ENCODE measurements at regions not wholly inside any gene's neighbourhood (a gene's known extent, or its start where the extent isn't known, plus 50 kb on each side); places are given as distances from the start of the nearest gene placed in this dataset.
"Not testable (repeated sequence)": the region's sequence is repeated elsewhere in the genome, so short reads cannot be mapped to it uniquely, and the experiment has no call there.

GRCh38 chr18:67455890-67456501 lies 60.5 kb downstream of the DSEL start:
- DNase-seq, result no peak
- H3K27ac ChIP-seq (ENCODE audit: low read length), result no peak overlapping the region
- H3K27me3 ChIP-seq (ENCODE audit: control insufficient read depth, insufficient read depth, low read length), result no peaks in the 10 kb centered on the region
- H3K4me1 ChIP-seq (ENCODE audit: control insufficient read depth, insufficient read depth, low read length), result no peaks in the 10 kb centered on the region
- H3K36me3 ChIP-seq (ENCODE audit: control insufficient read depth, insufficient read depth, low read length), result no peaks in the 10 kb centered on the region
- no CpG with 5 or more reads among the region's 6 CpGs for WGBS (ENCODE audit: insufficient coverage)
- no peaks in the 10 kb centered on the region for H3K9me3 ChIP-seq (replicated peaks; ENCODE audit: control insufficient read depth, low read depth, low read length)
- H3K4me3 ChIP-seq (ENCODE audit: low read length), result no peak overlapping the region

- WGBS (ENCODE audit: insufficient coverage), result 33% methylated on average over 1 of the region's 2 CpGs
- Histone ChIP-seq H3K4me1 (ENCODE audit: control insufficient read depth, insufficient read depth, low read length) (no peaks in the 10 kb centered on the region), H3K4me3 (ENCODE audit: low read length) (no peak overlapping the region), H3K27me3 (ENCODE audit: control insufficient read depth, insufficient read depth, low read length) (no peaks in the 10 kb centered on the region), H3K9me3 (replicated peaks; ENCODE audit: control insufficient read depth, low read depth, low read length) (no peaks in the 10 kb centered on the region), H3K27ac (ENCODE audit: low read length) (no peak overlapping the region), H3K36me3 (ENCODE audit: control insufficient read depth, insufficient read depth, low read length) (no peaks in the 10 kb centered on the region)
- DNase-seq, result no peak
These were observed 62.6 kb downstream of the DSEL start for GRCh38 chr18:67453901-67454300.

- Histone ChIP-seq H3K27ac (ENCODE audit: low read length) (no peak overlapping the region), H3K36me3 (ENCODE audit: control insufficient read depth, insufficient read depth, low read length) (no peaks in the 10 kb centered on the region), H3K27me3 (ENCODE audit: control insufficient read depth, insufficient read depth, low read length) (no peaks in the 10 kb centered on the region), H3K4me3 (ENCODE audit: low read length) (no peak overlapping the region), H3K9me3 (replicated peaks; ENCODE audit: control insufficient read depth, low read depth, low read length) (no peaks in the 10 kb centered on the region), H3K4me1 (ENCODE audit: control insufficient read depth, insufficient read depth, low read length) (no peaks in the 10 kb centered on the region)
- DNase-seq, result no peak
- WGBS (ENCODE audit: insufficient coverage), result no CpG with 5 or more reads among the region's 2 CpGs
These were observed 64.6 kb downstream of the DSEL start for GRCh38 chr18:67451960-67452359.

- H3K27ac ChIP-seq (ENCODE audit: low read length); H3K4me3 ChIP-seq (ENCODE audit: low read length); H3K36me3 ChIP-seq (ENCODE audit: control insufficient read depth, insufficient read depth, low read length); H3K27me3 ChIP-seq (ENCODE audit: control insufficient read depth, insufficient read depth, low read length); H3K9me3 ChIP-seq (replicated peaks; ENCODE audit: control insufficient read depth, low read depth, low read length); H3K4me1 ChIP-seq (ENCODE audit: control insufficient read depth, insufficient read depth, low read length); DNase-seq: not testable (repeated sequence)
- 69% methylated on average over 7 of the region's 10 CpGs for WGBS (ENCODE audit: insufficient coverage)
These were observed 65.4 kb downstream of the DSEL start for GRCh38 chr18:67451101-67451500.

- Histone ChIP-seq H3K4me1 (ENCODE audit: control insufficient read depth, insufficient read depth, low read length) (no peaks in the 10 kb centered on the region), H3K27ac (ENCODE audit: low read length) (no peak overlapping the region), H3K27me3 (ENCODE audit: control insufficient read depth, insufficient read depth, low read length) (no peaks in the 10 kb centered on the region), H3K9me3 (replicated peaks; ENCODE audit: control insufficient read depth, low read depth, low read length) (no peaks in the 10 kb centered on the region), H3K4me3 (ENCODE audit: low read length) (no peak overlapping the region), H3K36me3 (ENCODE audit: control insufficient read depth, insufficient read depth, low read length) (no peaks in the 10 kb centered on the region)
- DNase-seq, result no peak
- WGBS (ENCODE audit: insufficient coverage), result 78% methylated on average over 3 of the region's 5 CpGs
These were observed 82.5 kb downstream of the DSEL start for GRCh38 chr18:67433971-67434370.

- no peak for DNase-seq
- H3K4me1 ChIP-seq (ENCODE audit: control insufficient read depth, insufficient read depth, low read length), result no peaks in the 10 kb centered on the region
- WGBS (ENCODE audit: insufficient coverage), result 76% methylated on average over 4 of the region's 4 CpGs
- no peaks in the 10 kb centered on the region for H3K27me3 ChIP-seq (ENCODE audit: control insufficient read depth, insufficient read depth, low read length)
- H3K4me3 ChIP-seq (ENCODE audit: low read length), result no peak overlapping the region
- no peak overlapping the region for H3K27ac ChIP-seq (ENCODE audit: low read length)
- no peaks in the 10 kb centered on the region for H3K36me3 ChIP-seq (ENCODE audit: control insufficient read depth, insufficient read depth, low read length)
- H3K9me3 ChIP-seq (replicated peaks; ENCODE audit: control insufficient read depth, low read depth, low read length), result no peaks in the 10 kb centered on the region
These were observed 83.7 kb downstream of the DSEL start for GRCh38 chr18:67432806-67433205.

GRCh38 chr18:67428805-67429204 lies 87.7 kb downstream of the DSEL start:
- no peak for DNase-seq
- no peaks in the 10 kb centered on the region for H3K4me1 ChIP-seq (ENCODE audit: control insufficient read depth, insufficient read depth, low read length)
- WGBS (ENCODE audit: insufficient coverage), result no CpG with 5 or more reads among the region's 2 CpGs

GRCh38 chr18:67428158-67428557 lies 88.4 kb downstream of the DSEL start:
- Histone ChIP-seq H3K9me3 (replicated peaks; ENCODE audit: control insufficient read depth, low read depth, low read length) (no peaks in the 10 kb centered on the region), H3K36me3 (ENCODE audit: control insufficient read depth, insufficient read depth, low read length) (no peaks in the 10 kb centered on the region), H3K27me3 (ENCODE audit: control insufficient read depth, insufficient read depth, low read length) (no peaks in the 10 kb centered on the region), H3K4me3 (ENCODE audit: low read length) (no peak overlapping the region), H3K4me1 (ENCODE audit: control insufficient read depth, insufficient read depth, low read length) (no peaks in the 10 kb centered on the region), H3K27ac (ENCODE audit: low read length) (no peak overlapping the region)
- no CpG with 5 or more reads among the region's 2 CpGs for WGBS (ENCODE audit: insufficient coverage)
- no peak for DNase-seq

More at GRCh38 chr18:67428805-67429204, 87.7 kb downstream of the DSEL start:
- H3K9me3 ChIP-seq (replicated peaks; ENCODE audit: control insufficient read depth, low read depth, low read length), result no peaks in the 10 kb centered on the region
- no peaks in the 10 kb centered on the region for H3K27me3 ChIP-seq (ENCODE audit: control insufficient read depth, insufficient read depth, low read length)
- no peaks in the 10 kb centered on the region for H3K36me3 ChIP-seq (ENCODE audit: control insufficient read depth, insufficient read depth, low read length)
- H3K27ac ChIP-seq (ENCODE audit: low read length), result no peak overlapping the region
- no peak overlapping the region for H3K4me3 ChIP-seq (ENCODE audit: low read length)

GRCh38 chr18:67426486-67426885 lies 90.0 kb downstream of the DSEL start:
- Histone ChIP-seq H3K4me3 (ENCODE audit: low read length) (no peak overlapping the region), H3K27me3 (ENCODE audit: control insufficient read depth, insufficient read depth, low read length) (no peaks in the 10 kb centered on the region), H3K27ac (ENCODE audit: low read length) (no peak overlapping the region), H3K4me1 (ENCODE audit: control insufficient read depth, insufficient read depth, low read length) (no peaks in the 10 kb centered on the region), H3K9me3 (replicated peaks; ENCODE audit: control insufficient read depth, low read depth, low read length) (no peaks in the 10 kb centered on the region), H3K36me3 (ENCODE audit: control insufficient read depth, insufficient read depth, low read length) (no peaks in the 10 kb centered on the region)
- no CpG with 5 or more reads among the region's 5 CpGs for whole genome bisulfite sequencing (ENCODE audit: insufficient coverage)
- DNase-seq, result no peak

GRCh38 chr18:67425672-67426071 lies 90.8 kb downstream of the DSEL start:
- Histone ChIP-seq H3K36me3 (ENCODE audit: control insufficient read depth, insufficient read depth, low read length) (no peaks in the 10 kb centered on the region), H3K27me3 (ENCODE audit: control insufficient read depth, insufficient read depth, low read length) (no peaks in the 10 kb centered on the region), H3K4me3 (ENCODE audit: low read length) (no peak overlapping the region), H3K27ac (ENCODE audit: low read length) (no peak overlapping the region), H3K4me1 (ENCODE audit: control insufficient read depth, insufficient read depth, low read length) (no peaks in the 10 kb centered on the region), H3K9me3 (replicated peaks; ENCODE audit: control insufficient read depth, low read depth, low read length) (no peaks in the 10 kb centered on the region)
- DNase-seq, result no peak

GRCh38 chr18:67421651-67422050 lies 94.9 kb downstream of the DSEL start:
- Histone ChIP-seq H3K27me3 (ENCODE audit: control insufficient read depth, insufficient read depth, low read length) (no peaks in the 10 kb centered on the region), H3K27ac (ENCODE audit: low read length) (no peak overlapping the region), H3K4me1 (ENCODE audit: control insufficient read depth, insufficient read depth, low read length) (no peaks in the 10 kb centered on the region), H3K9me3 (replicated peaks; ENCODE audit: control insufficient read depth, low read depth, low read length) (no peaks in the 10 kb centered on the region), H3K36me3 (ENCODE audit: control insufficient read depth, insufficient read depth, low read length) (no peaks in the 10 kb centered on the region), H3K4me3 (ENCODE audit: low read length) (no peak overlapping the region)
- DNase-seq, result no peak
- no CpG with 5 or more reads among the region's 1 CpG for WGBS (ENCODE audit: insufficient coverage)
